ENCODE measurements at regions not wholly inside any gene's neighbourhood (a gene's known extent, or its start where the extent isn't known, plus 50 kb on each side); places are given as distances from the start of the nearest gene placed in this dataset.
"Not testable (repeated sequence)": the region's sequence is repeated elsewhere in the genome, so short reads cannot be mapped to it uniquely, and the experiment has no call there.

- Mint-ChIP-seq H3K4me3 (no peak overlapping the region), H3K36me3 (ENCODE audit: low read depth) (no peaks in the 10 kb centered on the region), H3K27ac (no peak overlapping the region), H3K4me1 (ENCODE audit: low read depth) (no peaks in the 10 kb centered on the region), H3K9me3 (no peaks in the 10 kb centered on the region), H3K27me3 (ENCODE audit: insufficient read depth) (no peaks in the 10 kb centered on the region)
- no peak for DNase-seq (ENCODE audit: low spot score)
- intact Hi-C loops (cut with micrococcal nuclease), result loop anchor here (5.0 kb wide), 1 partner anchor 200 kb away; no protein-coding TSS in a partner anchor
Observed at GRCh38 chr18:34322365-34323289, 97.9 kb upstream of the NOL4 start.

DNA sequence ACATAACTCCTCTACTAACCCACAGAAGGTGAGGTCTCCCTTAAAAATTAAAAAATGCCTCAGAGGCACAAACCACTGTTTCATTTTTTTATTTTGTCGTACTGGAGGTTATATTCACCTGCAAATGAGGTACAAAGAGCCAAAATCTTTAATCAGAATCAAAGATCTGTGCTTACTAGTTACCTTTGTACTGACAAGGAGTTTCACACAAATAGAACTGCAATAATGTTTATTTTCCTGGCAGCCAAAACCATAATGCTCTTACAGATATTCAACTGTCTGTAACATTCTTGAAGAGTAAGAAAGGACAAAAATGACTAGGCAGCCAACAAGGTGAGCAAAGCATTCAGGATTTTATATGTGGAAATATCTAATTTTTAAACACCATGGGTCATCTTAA lies 105.1 kb upstream of the NOL4 start:
- DNase-seq (ENCODE audit: low spot score), result no peak
- no peak overlapping the region for H3K27ac Mint-ChIP-seq
- no peaks in the 10 kb centered on the region for H3K36me3 Mint-ChIP-seq (ENCODE audit: low read depth)
- H3K4me3 Mint-ChIP-seq, result no peak overlapping the region
- no peaks in the 10 kb centered on the region for H3K4me1 Mint-ChIP-seq (ENCODE audit: low read depth)
- peaks cover 9% of the 10 kb centered on the region for H3K9me3 Mint-ChIP-seq
- no peaks in the 10 kb centered on the region for H3K27me3 Mint-ChIP-seq (ENCODE audit: insufficient read depth)
- intact Hi-C loops (cut with micrococcal nuclease), result no loop called here

- no peak for DNase-seq (ENCODE audit: low spot score)
- H3K27ac Mint-ChIP-seq, result no peak overlapping the region
- H3K9me3 Mint-ChIP-seq, result peaks cover 9% of the 10 kb centered on the region
- H3K4me1 Mint-ChIP-seq (ENCODE audit: low read depth), result no peaks in the 10 kb centered on the region
- no peak overlapping the region for H3K4me3 Mint-ChIP-seq
- H3K27me3 Mint-ChIP-seq (ENCODE audit: insufficient read depth), result no peaks in the 10 kb centered on the region
- intact Hi-C loops (cut with micrococcal nuclease), result no loop called here
- no peaks in the 10 kb centered on the region for H3K36me3 Mint-ChIP-seq (ENCODE audit: low read depth)
Observed at GRCh38 chr18:34330308-34330707, 105.6 kb upstream of the NOL4 start.

GRCh38 chr18:34330907-34331306 lies 106.2 kb upstream of the NOL4 start:
- H3K36me3 Mint-ChIP-seq (ENCODE audit: low read depth); H3K27me3 Mint-ChIP-seq (ENCODE audit: insufficient read depth); intact Hi-C loops (cut with micrococcal nuclease); H3K9me3 Mint-ChIP-seq; DNase-seq (ENCODE audit: low spot score); H3K27ac Mint-ChIP-seq; H3K4me3 Mint-ChIP-seq; H3K4me1 Mint-ChIP-seq (ENCODE audit: low read depth): not testable (repeated sequence)

DNA sequence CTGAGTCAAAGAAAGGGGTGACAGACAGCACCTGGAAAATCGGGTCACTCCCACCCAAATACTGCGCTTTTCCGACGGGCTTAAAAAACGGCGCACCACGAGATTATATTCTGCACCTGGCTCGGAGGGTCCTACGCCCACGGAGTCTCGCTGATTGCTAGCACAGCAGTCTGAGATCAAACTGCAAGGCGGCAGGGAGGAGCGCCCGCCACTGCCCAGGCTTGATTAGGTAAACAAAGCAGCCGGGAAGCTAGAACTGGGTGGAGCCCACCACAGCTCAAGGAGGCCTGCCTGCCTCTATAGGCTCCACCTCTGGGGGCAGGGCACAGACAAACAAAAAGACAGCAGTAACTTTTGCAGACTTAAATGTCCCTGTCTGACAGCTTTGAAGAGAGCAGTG lies 106.6 kb upstream of the NOL4 start:
- H3K9me3 Mint-ChIP-seq; H3K36me3 Mint-ChIP-seq (ENCODE audit: low read depth); H3K27me3 Mint-ChIP-seq (ENCODE audit: insufficient read depth); H3K4me1 Mint-ChIP-seq (ENCODE audit: low read depth); intact Hi-C loops (cut with micrococcal nuclease); DNase-seq (ENCODE audit: low spot score); H3K4me3 Mint-ChIP-seq; H3K27ac Mint-ChIP-seq: not testable (repeated sequence)

- no peaks in the 10 kb centered on the region for H3K9me3 Mint-ChIP-seq
- intact Hi-C loops (cut with micrococcal nuclease), result no loop called here
- DNase-seq (ENCODE audit: low spot score), result no peak
- no peaks in the 10 kb centered on the region for H3K36me3 Mint-ChIP-seq (ENCODE audit: low read depth)
- H3K27ac Mint-ChIP-seq, result no peak overlapping the region
- H3K27me3 Mint-ChIP-seq (ENCODE audit: insufficient read depth), result no peaks in the 10 kb centered on the region
- no peak overlapping the region for H3K4me3 Mint-ChIP-seq
- H3K4me1 Mint-ChIP-seq (ENCODE audit: low read depth), result no peaks in the 10 kb centered on the region
Observed at GRCh38 chr18:34339155-34339554, 114.4 kb upstream of the NOL4 start.

- Mint-ChIP-seq H3K4me3 (no peak overlapping the region), H3K27ac (no peak overlapping the region), H3K27me3 (ENCODE audit: insufficient read depth) (no peaks in the 10 kb centered on the region), H3K4me1 (ENCODE audit: low read depth) (no peaks in the 10 kb centered on the region), H3K36me3 (ENCODE audit: low read depth) (no peaks in the 10 kb centered on the region), H3K9me3 (no peaks in the 10 kb centered on the region)
- DNase-seq (ENCODE audit: low spot score), result no peak
- intact Hi-C loops (cut with micrococcal nuclease), result no loop called here
Observed at GRCh38 chr18:34342960-34343359, 118.2 kb upstream of the NOL4 start.

GRCh38 chr18:34345738-34346137 lies 121.0 kb upstream of the NOL4 start:
- Mint-ChIP-seq H3K4me1 (ENCODE audit: low read depth) (no peaks in the 10 kb centered on the region), H3K9me3 (no peaks in the 10 kb centered on the region), H3K36me3 (ENCODE audit: low read depth) (no peaks in the 10 kb centered on the region), H3K27ac (no peak overlapping the region), H3K4me3 (no peak overlapping the region), H3K27me3 (ENCODE audit: insufficient read depth) (no peaks in the 10 kb centered on the region)
- no peak for DNase-seq (ENCODE audit: low spot score)
- intact Hi-C loops (cut with micrococcal nuclease), result no loop called here

DNA sequence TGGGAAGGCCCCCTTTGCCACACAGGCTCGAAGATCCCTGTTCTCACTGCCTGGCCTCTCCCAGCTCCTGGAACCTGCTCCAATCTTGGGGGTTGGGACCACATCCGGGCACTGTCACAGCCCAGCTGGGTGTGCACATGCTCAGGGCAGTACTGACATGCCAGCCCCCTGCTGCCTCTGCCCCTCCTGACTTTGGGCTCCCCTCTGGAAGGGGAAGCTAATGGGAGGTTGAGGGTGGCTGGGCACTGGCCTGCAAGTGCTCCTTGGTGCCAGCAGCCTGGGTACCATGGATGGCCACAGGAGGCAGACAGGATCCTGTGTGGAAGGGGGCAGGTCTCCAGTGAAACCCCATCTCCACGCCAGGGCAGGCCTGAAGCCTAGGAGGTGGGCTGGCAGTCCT lies 126.1 kb upstream of the NOL4 start:
- no peak for DNase-seq (ENCODE audit: low spot score)
- Mint-ChIP-seq H3K4me1 (ENCODE audit: low read depth) (no peaks in the 10 kb centered on the region), H3K4me3 (no peak overlapping the region), H3K27ac (no peak overlapping the region), H3K9me3 (peaks cover 3% of the 10 kb centered on the region), H3K36me3 (ENCODE audit: low read depth) (no peaks in the 10 kb centered on the region), H3K27me3 (ENCODE audit: insufficient read depth) (no peaks in the 10 kb centered on the region)
- intact Hi-C loops (cut with micrococcal nuclease), result no loop called here

- Mint-ChIP-seq H3K27ac (no peak overlapping the region), H3K4me3 (no peak overlapping the region), H3K4me1 (ENCODE audit: low read depth) (no peaks in the 10 kb centered on the region), H3K36me3 (ENCODE audit: low read depth) (no peaks in the 10 kb centered on the region), H3K27me3 (ENCODE audit: insufficient read depth) (no peaks in the 10 kb centered on the region), H3K9me3 (peaks cover 3% of the 10 kb centered on the region)
- intact Hi-C loops (cut with micrococcal nuclease), result loop anchor here (1.0 kb wide), 1 partner anchor 13 kb away; no protein-coding TSS in a partner anchor
- no peak for DNase-seq (ENCODE audit: low spot score)
Observed at GRCh38 chr18:34352385-34353163, 127.9 kb upstream of the NOL4 start.

DNA sequence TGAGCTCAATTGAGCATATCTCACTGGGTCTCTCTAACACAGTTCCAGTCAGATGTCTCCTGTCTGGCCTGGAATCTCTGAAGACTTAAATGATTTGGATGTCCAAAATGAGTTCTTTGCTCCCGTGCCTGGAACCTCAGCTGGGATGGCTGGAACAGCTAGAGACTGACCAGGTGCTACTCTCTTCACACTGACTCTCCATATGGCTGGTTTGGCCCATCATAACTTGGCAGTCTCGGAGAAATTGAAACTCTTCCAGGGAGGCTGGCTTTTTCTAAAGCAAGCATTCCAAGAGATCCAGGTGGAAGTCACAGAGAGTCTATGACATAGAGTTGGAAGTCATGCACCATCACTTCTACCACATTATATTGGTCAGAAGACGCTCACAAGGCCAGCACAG lies 129.6 kb upstream of the NOL4 start:
- no peak overlapping the region for H3K4me3 Mint-ChIP-seq
- intact Hi-C loops (cut with micrococcal nuclease), result no loop called here
- no peak overlapping the region for H3K27ac Mint-ChIP-seq
- no peaks in the 10 kb centered on the region for H3K36me3 Mint-ChIP-seq (ENCODE audit: low read depth)
- DNase-seq (ENCODE audit: low spot score), result no peak
- H3K9me3 Mint-ChIP-seq, result peaks cover 6% of the 10 kb centered on the region
- H3K27me3 Mint-ChIP-seq (ENCODE audit: insufficient read depth), result no peaks in the 10 kb centered on the region
- no peaks in the 10 kb centered on the region for H3K4me1 Mint-ChIP-seq (ENCODE audit: low read depth)

- intact Hi-C loops (cut with micrococcal nuclease), result no loop called here
- no peak overlapping the region for H3K4me3 Mint-ChIP-seq
Observed at GRCh38 chr18:34357944-34358580, 133.3 kb upstream of the NOL4 start.

DNA sequence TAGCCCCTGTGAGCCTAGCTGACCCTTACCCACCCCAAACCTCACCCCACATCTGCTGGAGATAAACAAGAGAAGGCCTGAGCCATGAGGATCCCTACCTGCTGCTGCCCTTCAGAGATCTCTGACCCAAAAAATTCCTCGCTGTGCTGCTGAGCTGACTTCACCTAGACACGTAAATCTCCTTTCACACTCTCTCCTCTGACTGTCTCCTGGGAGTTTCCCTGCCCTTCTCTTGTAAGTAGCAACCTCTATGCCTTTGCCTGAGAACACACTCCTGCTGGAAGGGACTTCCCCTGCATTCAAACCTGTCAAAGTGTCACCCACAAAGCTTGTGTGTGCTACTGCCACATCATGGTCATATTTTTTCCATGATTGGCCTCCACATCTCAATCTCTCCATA lies 134.2 kb upstream of the NOL4 start:
- H3K4me1 Mint-ChIP-seq (ENCODE audit: low read depth), result no peaks in the 10 kb centered on the region
- intact Hi-C loops (cut with micrococcal nuclease), result no loop called here
- no peaks in the 10 kb centered on the region for H3K27me3 Mint-ChIP-seq (ENCODE audit: insufficient read depth)
- H3K27ac Mint-ChIP-seq, result no peak overlapping the region
- H3K36me3 Mint-ChIP-seq (ENCODE audit: low read depth), result no peaks in the 10 kb centered on the region
- peaks cover 6% of the 10 kb centered on the region for H3K9me3 Mint-ChIP-seq
- no peak for DNase-seq (ENCODE audit: low spot score)
- H3K4me3 Mint-ChIP-seq, result no peak overlapping the region

More at GRCh38 chr18:34357944-34358580, 133.3 kb upstream of the NOL4 start:
- Mint-ChIP-seq H3K36me3 (ENCODE audit: low read depth) (no peaks in the 10 kb centered on the region), H3K27me3 (ENCODE audit: insufficient read depth) (no peaks in the 10 kb centered on the region), H3K9me3 (peaks cover 6% of the 10 kb centered on the region), H3K4me1 (ENCODE audit: low read depth) (no peaks in the 10 kb centered on the region), H3K27ac (no peak overlapping the region)
- no peak for DNase-seq (ENCODE audit: low spot score)
